Ishikawa (cell line): ENCODE measurements at regions not wholly inside any gene's neighbourhood (a gene's known extent, or its start where the extent isn't known, plus 50 kb on each side); places are given as distances from the start of the nearest gene placed in this dataset.

ENCODE experiments used
- CEBPB ChIP-seq: IDR thresholded peaks from 2 replicates; pipeline ENCODE4 v1.6.1; 2012
- CREB1 ChIP-seq: IDR thresholded peaks from 2 replicates; pipeline ENCODE4 v1.6.1; 2012; ENCODE audit warnings: low read depth
- EGR1 ChIP-seq: IDR thresholded peaks from 2 replicates; pipeline ENCODE4 v1.6.1; 2012
- EP300 ChIP-seq: IDR thresholded peaks from 2 replicates; pipeline ENCODE4 v1.6.1; 2012; ENCODE audit warnings: borderline replicate concordance
- FOXM1 ChIP-seq: IDR thresholded peaks from 2 replicates; pipeline ENCODE4 v1.6.1; 2012; ENCODE audit warnings: low read depth, borderline replicate concordance
- NFIC ChIP-seq: IDR thresholded peaks from 2 replicates; pipeline ENCODE4 v1.6.1; 2012
- RAD21 ChIP-seq: IDR thresholded peaks from 2 replicates; pipeline ENCODE4 v1.6.1; 2012; ENCODE audit warnings: low read depth
- REST ChIP-seq: IDR thresholded peaks from 2 replicates; pipeline ENCODE4 v1.6.1; 2012; ENCODE audit warnings: low read depth, mild to moderate bottlenecking
- TAF1 ChIP-seq: IDR thresholded peaks from 2 replicates; pipeline ENCODE4 v1.6.1; 2012; ENCODE audit warnings: low read depth, mild to moderate bottlenecking
- TCF12 ChIP-seq: IDR thresholded peaks from 2 replicates; pipeline ENCODE4 v1.6.1; 2012; ENCODE audit warnings: low read depth
- TEAD4 ChIP-seq: IDR thresholded peaks from 2 replicates; pipeline ENCODE4 v1.6.1; 2012
- YY1 ChIP-seq: IDR thresholded peaks from 2 replicates; pipeline ENCODE4 v1.6.1; 2012; ENCODE audit warnings: low read depth
- ZBTB7A ChIP-seq: IDR thresholded peaks from 2 replicates; pipeline ENCODE4 v1.6.1; 2012; ENCODE audit warnings: low read depth
- TF ChIP-seq, protein P1 (sequence below): IDR thresholded peaks from 2 replicates; pipeline ENCODE4 v1.6.1; 2012
- TF ChIP-seq, protein P2 (sequence below): IDR thresholded peaks from 2 replicates; pipeline ENCODE4 v1.6.1; 2012

GRCh38 chr10:129104266-129105045 is 362.6 kb upstream of the MGMT start:
- TF ChIP-seq EGR1 (no peak), TEAD4 (no peak), TCF12 (no peak), CEBPB (no peak), FOXM1 (no peak), TAF1 (no peak), NFIC (no peak), CREB1 (no peak)
- TF ChIP-seq, protein P1, sequence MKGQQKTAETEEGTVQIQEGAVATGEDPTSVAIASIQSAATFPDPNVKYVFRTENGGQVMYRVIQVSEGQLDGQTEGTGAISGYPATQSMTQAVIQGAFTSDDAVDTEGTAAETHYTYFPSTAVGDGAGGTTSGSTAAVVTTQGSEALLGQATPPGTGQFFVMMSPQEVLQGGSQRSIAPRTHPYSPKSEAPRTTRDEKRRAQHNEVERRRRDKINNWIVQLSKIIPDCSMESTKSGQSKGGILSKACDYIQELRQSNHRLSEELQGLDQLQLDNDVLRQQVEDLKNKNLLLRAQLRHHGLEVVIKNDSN = no peak

- TF ChIP-seq EP300 = no peak
- TF ChIP-seq CREB1 = no peak
- TF ChIP-seq REST = no peak
- TF ChIP-seq, protein P1 = no peak
- no peak for TF ChIP-seq CEBPB
- TF ChIP-seq RAD21 = no peak
- TF ChIP-seq EGR1 = no peak
- TF ChIP-seq, protein P2, sequence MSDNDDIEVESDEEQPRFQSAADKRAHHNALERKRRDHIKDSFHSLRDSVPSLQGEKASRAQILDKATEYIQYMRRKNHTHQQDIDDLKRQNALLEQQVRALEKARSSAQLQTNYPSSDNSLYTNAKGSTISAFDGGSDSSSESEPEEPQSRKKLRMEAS = no peak
- no peak for TF ChIP-seq FOXM1
- no peak for TF ChIP-seq TAF1
- TF ChIP-seq TEAD4 = no peak
- TF ChIP-seq ZBTB7A = no peak
- TF ChIP-seq TCF12 = no peak
- TF ChIP-seq YY1 = no peak
- no peak for TF ChIP-seq NFIC
Observed at GRCh38 chr10:129105266-129105665, 361.8 kb upstream of the MGMT start.

GRCh38 chr10:129106314-129106713 is 360.7 kb upstream of the MGMT start:
- TF ChIP-seq NFIC = no peak
- no peak for TF ChIP-seq YY1
- TF ChIP-seq, protein P2 = no peak

DNA sequence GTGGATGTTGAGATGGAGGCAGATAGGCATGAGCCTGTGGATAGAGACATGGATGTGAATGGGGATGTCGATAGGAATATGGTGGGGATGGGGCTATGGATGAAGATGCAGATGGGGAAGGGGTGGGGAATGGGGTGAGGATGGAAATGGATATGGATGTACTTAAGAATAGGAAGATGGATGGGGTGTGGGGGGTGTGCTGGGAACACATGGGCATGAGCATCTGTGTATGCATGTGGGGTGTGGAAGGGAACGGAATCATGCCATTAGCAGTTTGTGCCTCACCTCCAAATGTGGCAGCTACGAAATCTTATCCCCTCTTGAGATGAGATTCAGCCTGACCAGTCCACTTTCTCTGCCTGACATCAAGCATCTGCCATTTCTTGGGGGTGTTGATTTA is 359.5 kb upstream of the MGMT start:
- TF ChIP-seq REST = no peak
- no peak for TF ChIP-seq NFIC
- no peak for TF ChIP-seq TAF1
- TF ChIP-seq, protein P2 = no peak
- no peak for TF ChIP-seq ZBTB7A
- no peak for TF ChIP-seq CREB1
- TF ChIP-seq EP300 = no peak
- no peak for TF ChIP-seq YY1
- no peak for TF ChIP-seq CEBPB
- no peak for TF ChIP-seq TCF12
- TF ChIP-seq TEAD4 = no peak
- no peak for TF ChIP-seq FOXM1
- TF ChIP-seq RAD21 = no peak
- no peak for TF ChIP-seq EGR1
- TF ChIP-seq, protein P1 = no peak

- TF ChIP-seq, protein P2 = no peak
- no peak for TF ChIP-seq REST
- no peak for TF ChIP-seq ZBTB7A
- no peak for TF ChIP-seq CEBPB
- TF ChIP-seq FOXM1 = no peak
- TF ChIP-seq, protein P1 = no peak
- TF ChIP-seq YY1 = no peak
- TF ChIP-seq CREB1 = no peak
- TF ChIP-seq EGR1 = no peak
- TF ChIP-seq TEAD4 = no peak
- no peak for TF ChIP-seq NFIC
- TF ChIP-seq TCF12 = no peak
- TF ChIP-seq EP300 = no peak
Observed at GRCh38 chr10:129108378-129108777, 358.7 kb upstream of the MGMT start.
